ENCODE measurements at regions not wholly inside any gene's neighbourhood (a gene's known extent, or its start where the extent isn't known, plus 50 kb on each side); places are given as distances from the start of the nearest gene placed in this dataset.

GRCh38 chr1:69263921-69264391 is 303.8 kb upstream of the LRRC7 start:
- Histone ChIP-seq H3K27ac (no peak overlapping the region), H3K4me1 (ENCODE audit: insufficient read depth) (peaks cover 3% of the 10 kb centered on the region), H3K36me3 (no peaks in the 10 kb centered on the region), H3K4me3 (no peak overlapping the region), H3K9me3 (no peaks in the 10 kb centered on the region), H3K27me3 (no peaks in the 10 kb centered on the region)
- intact Hi-C loops (cut with DNase I) = no loop called here
- TF ChIP-seq POLR2A (IDR thresholded peaks at IDR 0.05) (no peak), CTCF (IDR thresholded peaks at IDR 0.05) (no peak), EP300 (IDR thresholded peaks at IDR 0.05) (no peak)
- WGBS, 3 donors = 16 to 18% (median 17%) methylated on average over 3 of the region's 3 CpGs
- peak in 2 of 5 donors; percentile 13 to 16 for DNase-seq

- DNase-seq = no peak
- H3K4me1 ChIP-seq (ENCODE audit: insufficient read depth) = no peaks in the 10 kb centered on the region
- H3K9me3 ChIP-seq = no peaks in the 10 kb centered on the region
- H3K4me3 ChIP-seq = no peak overlapping the region
- WGBS, 3 donors = 84 to 97% (median 91%) methylated on average over 2 of the region's 2 CpGs
- H3K36me3 ChIP-seq = no peaks in the 10 kb centered on the region
- no peak overlapping the region for H3K27ac ChIP-seq
- intact Hi-C loops (cut with DNase I) = no loop called here
- no peaks in the 10 kb centered on the region for H3K27me3 ChIP-seq
- TF ChIP-seq CTCF (IDR thresholded peaks at IDR 0.05) (no peak), EP300 (IDR thresholded peaks at IDR 0.05) (no peak), POLR2A (IDR thresholded peaks at IDR 0.05) (no peak)
These were observed 298.2 kb upstream of the LRRC7 start for GRCh38 chr1:69269491-69269890.

- H3K4me3 ChIP-seq = no peak overlapping the region
- H3K4me1 ChIP-seq (ENCODE audit: insufficient read depth) = no peaks in the 10 kb centered on the region
- TF ChIP-seq POLR2A (IDR thresholded peaks at IDR 0.05) (no peak), EP300 (IDR thresholded peaks at IDR 0.05) (no peak), CTCF (IDR thresholded peaks at IDR 0.05) (no peak)
- no peaks in the 10 kb centered on the region for H3K9me3 ChIP-seq
- 22 to 34% (median 23%) methylated on average over 5 of the region's 5 CpGs for WGBS, 3 donors
- intact Hi-C loops (cut with DNase I) = no loop called here
- H3K27ac ChIP-seq = no peak overlapping the region
- no peaks in the 10 kb centered on the region for H3K36me3 ChIP-seq
- DNase-seq = no peak
- no peaks in the 10 kb centered on the region for H3K27me3 ChIP-seq
These were observed 296.1 kb upstream of the LRRC7 start for GRCh38 chr1:69271587-69272125.

GRCh38 chr1:69272684-69273083 is 295.0 kb upstream of the LRRC7 start:
- Histone ChIP-seq H3K4me3 (no peak overlapping the region), H3K36me3 (no peaks in the 10 kb centered on the region), H3K4me1 (ENCODE audit: insufficient read depth) (no peaks in the 10 kb centered on the region), H3K27ac (no peak overlapping the region), H3K9me3 (no peaks in the 10 kb centered on the region), H3K27me3 (no peaks in the 10 kb centered on the region)
- DNase-seq = no peak
- intact Hi-C loops (cut with DNase I) = no loop called here
- WGBS, 3 donors = 87 to 93% (median 90%) methylated on average over 4 of the region's 4 CpGs
- TF ChIP-seq EP300 (IDR thresholded peaks at IDR 0.05) (no peak), CTCF (IDR thresholded peaks at IDR 0.05) (no peak), POLR2A (IDR thresholded peaks at IDR 0.05) (no peak)
